Psoas muscle (tissue), 7 donors: ENCODE measurements at regions not wholly inside any gene's neighbourhood (a gene's known extent, or its start where the extent isn't known, plus 50 kb on each side); places are given as distances from the start of the nearest gene placed in this dataset.
A peak's percentile ranks its signal among the peaks of the same experiment; 100 is the strongest.

Source experiments
- ATAC-seq, 4 donors: fragments of 200-7000 bp; cut with Tn5 transposase; one replicate each; pipeline ENCODE4 v1.9.1; 2020; ENCODE audit warnings: moderate library complexity in 3 of 4, mild to moderate bottlenecking in 2 of 4
- DNase-seq, 2 donors: peaks; one replicate each; pipeline ENCODE4 v3.0.0-alpha.2; 2020
- H3K27ac ChIP-seq: fragments of 200-600 bp; one replicate; pipeline ENCODE4 v1.8.0; 2022
- H3K27me3 ChIP-seq, 3 donors: fragments of 200-600 bp in 1 of 3; one replicate each; pipeline versions ENCODE4 v1.6.1 to v1.8.0; 2013 to 2022; ENCODE audit warnings: low read length in 2 of 3, mild to moderate bottlenecking in 2 of 3, moderate library complexity in 1 of 3; ENCODE audit not compliant: insufficient read depth in 3 of 3
- H3K36me3 ChIP-seq, 2 donors: fragments of 200-600 bp in 1 of 2; one replicate each; pipeline versions ENCODE4 v1.6.1 to v1.8.0; 2013 to 2022; ENCODE audit warnings: low read depth in 1 of 2, mild to moderate bottlenecking in 1 of 2, moderate library complexity in 1 of 2; ENCODE audit not compliant: insufficient read depth in 1 of 2
- H3K4me1 ChIP-seq: fragments of 200-600 bp; one replicate; pipeline ENCODE4 v1.8.0; 2022
- H3K4me3 ChIP-seq: fragments of 200-600 bp; one replicate; pipeline ENCODE4 v1.8.0; 2022; ENCODE audit warnings: mild to moderate bottlenecking
- H3K9me3 ChIP-seq: fragments of 200-600 bp; one replicate; pipeline ENCODE4 v1.8.0; 2022
- WGBS, 3 donors: extraction: QIAGEN DNeasy Blood & Tissue Kit; methylation state at CpG; one replicate each; pipeline versions ENCODE4 v1.1.6 to v1.1.7; 2013; 5-methylcytosine and 5-hydroxymethylcytosine counted together
- intact Hi-C, 2 donors: fragments of 100-400 bp; cut with DNase I; formaldehyde crosslinking; loops; one replicate each; pipeline versions ENCODE4 v1.11.0 to v1.14.2; 2022
- TF ChIP-seq, protein P1 (sequence below): fragments of 200-600 bp; IDR thresholded peaks from one replicate; pipeline ENCODE4 v1.8.0; 2022; ENCODE audit warnings: antibody characterized with exemption
- donor health status: healthy with polysubstance abuse.
- donor health status: DM: no; HTN: no; CAD: no; lungs with moderate emphysema.
- donor health status: Bipolar disorder and iron deficiency.
- donor health status: healthy.
- donor health status: DM: yes; HTN: yes; CAD: no.
- donor health status: DM: no; HTN: no; CAD: no.
- donor health status: DM: yes; HTN: yes; CAD: no.

DNA sequence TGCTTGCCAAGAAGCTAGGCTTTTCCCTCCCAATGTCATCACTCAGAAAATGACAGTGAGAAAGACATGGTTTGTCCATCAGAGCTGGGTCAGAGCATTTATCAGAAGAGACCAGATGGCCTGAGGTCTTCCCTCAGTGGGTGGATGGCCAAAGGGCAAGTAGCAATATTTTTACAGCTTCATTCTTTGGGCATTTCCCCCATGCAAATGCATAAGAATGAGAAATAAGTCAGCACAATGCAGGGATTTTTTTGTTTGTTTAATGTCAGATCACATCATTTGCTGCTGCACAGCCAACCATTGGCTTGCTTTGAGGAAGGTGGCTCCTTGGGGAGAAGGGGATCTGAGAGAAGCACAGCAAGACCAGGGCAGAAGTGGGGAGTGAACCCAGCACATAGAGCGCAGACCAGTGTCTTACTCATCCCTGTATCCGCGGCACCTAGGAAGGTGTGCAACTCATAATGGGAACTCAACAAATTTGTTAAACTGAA lies 209.6 kb downstream of the SEMA6A start:
- no peaks in the 10 kb centered on the region for H3K27me3 ChIP-seq
- no peak overlapping the region for H3K27ac ChIP-seq
- intact Hi-C loops = loop anchor here in 1 of 2 donors (10.0 kb wide), 1 partner anchor 130 kb away; no protein-coding TSS in a partner anchor
- TF ChIP-seq, protein P1, sequence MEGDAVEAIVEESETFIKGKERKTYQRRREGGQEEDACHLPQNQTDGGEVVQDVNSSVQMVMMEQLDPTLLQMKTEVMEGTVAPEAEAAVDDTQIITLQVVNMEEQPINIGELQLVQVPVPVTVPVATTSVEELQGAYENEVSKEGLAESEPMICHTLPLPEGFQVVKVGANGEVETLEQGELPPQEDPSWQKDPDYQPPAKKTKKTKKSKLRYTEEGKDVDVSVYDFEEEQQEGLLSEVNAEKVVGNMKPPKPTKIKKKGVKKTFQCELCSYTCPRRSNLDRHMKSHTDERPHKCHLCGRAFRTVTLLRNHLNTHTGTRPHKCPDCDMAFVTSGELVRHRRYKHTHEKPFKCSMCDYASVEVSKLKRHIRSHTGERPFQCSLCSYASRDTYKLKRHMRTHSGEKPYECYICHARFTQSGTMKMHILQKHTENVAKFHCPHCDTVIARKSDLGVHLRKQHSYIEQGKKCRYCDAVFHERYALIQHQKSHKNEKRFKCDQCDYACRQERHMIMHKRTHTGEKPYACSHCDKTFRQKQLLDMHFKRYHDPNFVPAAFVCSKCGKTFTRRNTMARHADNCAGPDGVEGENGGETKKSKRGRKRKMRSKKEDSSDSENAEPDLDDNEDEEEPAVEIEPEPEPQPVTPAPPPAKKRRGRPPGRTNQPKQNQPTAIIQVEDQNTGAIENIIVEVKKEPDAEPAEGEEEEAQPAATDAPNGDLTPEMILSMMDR = no peak
- H3K4me1 ChIP-seq = peaks cover 15% of the 10 kb centered on the region
- no peaks in the 10 kb centered on the region for H3K9me3 ChIP-seq
- ATAC-seq = no peak
- no peaks in the 10 kb centered on the region for H3K36me3 ChIP-seq
- H3K4me3 ChIP-seq = no peak overlapping the region
- no peak for DNase-seq
- 58 to 73% (median 71%) methylated on average over 3 of the region's 3 CpGs for WGBS, 3 donors

DNA sequence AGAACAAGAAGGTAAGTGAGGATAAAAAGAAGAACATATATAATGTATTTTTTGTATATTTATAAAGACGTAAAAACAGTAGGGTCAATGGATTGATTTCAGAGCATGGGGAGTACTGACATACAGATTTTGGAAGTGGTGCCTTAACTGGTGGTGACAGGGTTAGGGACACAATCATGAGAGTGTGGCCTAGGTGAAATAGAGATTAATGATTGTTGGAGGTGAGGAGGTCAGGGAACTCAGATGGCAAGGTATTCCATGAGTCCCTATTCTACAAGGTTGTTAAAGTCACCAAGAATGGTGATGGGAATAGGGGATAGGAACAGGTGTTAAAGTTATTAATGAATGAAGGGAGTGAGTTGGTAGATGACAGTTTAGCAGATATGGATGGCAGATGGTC lies 210.8 kb downstream of the SEMA6A start:
- ATAC-seq = no peak
- Histone ChIP-seq H3K27me3 (no peaks in the 10 kb centered on the region), H3K9me3 (no peaks in the 10 kb centered on the region), H3K36me3 (no peaks in the 10 kb centered on the region), H3K4me1 (peaks cover 22% of the 10 kb centered on the region), H3K4me3 (no peak overlapping the region), H3K27ac (no peak overlapping the region)
- intact Hi-C loops = loop anchor here in 1 of 2 donors (5.0 to 10.0 kb wide), 2 partner anchors 44 to 131 kb away; no protein-coding TSS in a partner anchor
- no peak for DNase-seq
- TF ChIP-seq, protein P1 = no peak
- 95 to 100% (median 100%) methylated on average over 1 of the region's 1 CpG for WGBS, 3 donors

DNA sequence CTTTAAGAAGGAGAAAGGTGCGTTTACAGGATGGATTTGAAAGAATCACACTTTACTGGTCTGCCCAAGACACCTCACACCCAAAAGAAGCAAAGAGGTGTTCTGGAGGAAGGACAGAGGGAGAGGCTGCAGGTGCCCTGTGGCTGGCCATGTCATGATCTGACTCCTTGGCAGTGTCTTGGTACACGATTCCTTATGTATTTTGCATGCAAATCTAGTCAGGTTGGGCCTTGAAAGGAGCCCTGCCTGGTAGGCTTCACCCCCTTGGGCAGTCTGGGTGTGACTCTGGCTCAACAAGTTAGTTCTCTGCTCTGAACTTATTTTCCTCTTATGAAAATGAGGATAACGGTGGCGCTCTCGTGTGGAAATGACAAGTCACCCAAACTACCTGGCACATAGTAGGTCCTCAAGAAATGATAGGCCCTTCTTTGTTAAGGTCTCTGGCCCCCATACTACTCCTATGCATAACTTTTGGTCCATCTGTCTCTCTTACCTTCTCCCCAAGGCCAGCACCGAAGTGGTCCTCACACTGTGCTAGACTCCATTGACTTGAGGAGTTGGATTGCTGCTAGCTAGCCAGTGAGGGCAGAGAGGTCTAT lies 212.5 kb downstream of the SEMA6A start:
- intact Hi-C loops = loop anchor here in 1 of 2 donors (5.0 to 10.0 kb wide), 2 partner anchors 45 to 133 kb away; no protein-coding TSS in a partner anchor
- WGBS, 3 donors = 93 to 98% (median 94%) methylated on average over 6 of the region's 6 CpGs
- peaks cover 22% of the 10 kb centered on the region for H3K4me1 ChIP-seq
- ATAC-seq (no peak), DNase-seq (no peak)
- TF ChIP-seq, protein P1 = no peak
- no peaks in the 10 kb centered on the region for H3K36me3 ChIP-seq
- peak overlapping the region; percentile 54 for H3K4me3 ChIP-seq
- H3K27me3 ChIP-seq = no peaks in the 10 kb centered on the region
- H3K9me3 ChIP-seq = no peaks in the 10 kb centered on the region
- H3K27ac ChIP-seq = peak overlapping the region; percentile 68

DNA sequence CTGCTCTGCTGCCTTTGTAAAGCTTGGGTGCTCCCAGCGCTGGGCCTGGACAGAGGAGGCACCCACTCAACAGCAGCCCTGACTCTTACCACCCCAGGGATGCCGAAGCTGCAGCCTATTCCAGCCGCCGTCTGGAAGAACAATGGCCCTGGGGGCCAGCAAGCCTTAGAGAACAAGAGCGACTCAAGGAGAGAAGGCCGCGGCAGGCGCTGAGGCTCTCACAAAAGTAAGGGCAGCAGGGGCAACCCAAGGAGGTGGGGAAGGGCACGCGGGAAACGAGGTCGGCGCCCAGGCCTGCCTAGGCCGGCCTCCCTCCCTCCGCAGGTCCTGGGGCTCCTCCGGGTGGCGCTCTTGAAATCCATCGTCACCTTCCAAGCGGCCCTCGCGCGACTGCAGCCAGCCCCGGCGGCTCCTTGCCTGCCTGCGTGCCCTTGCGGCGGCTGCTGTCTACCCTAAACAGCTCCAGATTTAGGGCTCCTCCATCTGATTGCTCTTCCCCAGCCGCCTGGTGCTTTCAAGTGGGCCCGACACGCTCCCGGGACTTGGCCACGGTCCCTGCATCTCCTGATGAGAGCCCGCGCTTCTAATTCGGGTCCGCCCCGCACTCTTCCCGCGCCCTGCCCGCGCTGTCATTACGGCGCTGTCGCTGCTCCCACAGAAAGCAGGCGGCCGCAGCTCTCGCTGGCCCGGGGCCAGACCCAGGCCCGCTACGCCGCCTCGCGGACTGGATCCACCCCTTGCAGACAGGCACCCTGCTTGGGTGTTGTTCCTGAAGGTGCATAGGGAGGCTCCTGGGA lies 213.3 kb downstream of the SEMA6A start:
- TF ChIP-seq, protein P1 = no peak
- H3K9me3 ChIP-seq = no peaks in the 10 kb centered on the region
- intact Hi-C loops = loop anchor here in 1 of 2 donors (5.0 to 10.0 kb wide), 2 partner anchors 46 to 133 kb away; no protein-coding TSS in a partner anchor
- WGBS, 3 donors = 48 to 57% (median 51%) methylated on average over 46 to 53 of the region's 53 CpGs
- no peaks in the 10 kb centered on the region for H3K27me3 ChIP-seq
- H3K27ac ChIP-seq = peak overlapping the region; percentile 68
- peak overlapping the region; percentile 54 for H3K4me3 ChIP-seq
- DNase-seq (peak; percentile 50 to 73), ATAC-seq (peak; percentile 62 to 72 (median 64))
- H3K36me3 ChIP-seq = no peaks in the 10 kb centered on the region
- H3K4me1 ChIP-seq = peaks cover 22% of the 10 kb centered on the region
